H9 (cell line): ENCODE measurements at regions not wholly inside any gene's neighbourhood (a gene's known extent, or its start where the extent isn't known, plus 50 kb on each side); places are given as distances from the start of the nearest gene placed in this dataset.
A peak's percentile ranks its signal among the peaks of the same experiment; 100 is the strongest.

Source experiments
- DNase-seq: peaks from one replicate; pipeline ENCODE4 v3.0.0-alpha.2; 2017
- H2AFZ ChIP-seq: one replicate; pipeline ENCODE4 v1.6.1; 2013; ENCODE audit warnings: mild to moderate bottlenecking, low read length, control low read depth, moderate library complexity
- H2AK5ac ChIP-seq: 2 replicates; pipeline ENCODE4 v1.6.1; 2013; ENCODE audit warnings: low read length, control low read depth, mixed read lengths; ENCODE audit not compliant: insufficient read length
- H2BK120ac ChIP-seq: one replicate; pipeline ENCODE4 v1.6.1; 2013; ENCODE audit warnings: low read depth, mild to moderate bottlenecking, low read length, control low read depth, inconsistent platforms; ENCODE audit not compliant: poor library complexity, severe bottlenecking
- H2BK12ac ChIP-seq: 2 replicates; pipeline ENCODE4 v1.6.1; 2013; ENCODE audit warnings: low read length, control low read depth, mixed read lengths, low read depth; ENCODE audit not compliant: insufficient read length
- H2BK15ac ChIP-seq: 2 replicates; pipeline ENCODE4 v1.6.1; 2013; ENCODE audit warnings: low read depth, low read length, control low read depth
- H2BK20ac ChIP-seq: one replicate; pipeline ENCODE4 v1.6.1; 2013; ENCODE audit warnings: low read depth, mild to moderate bottlenecking, low read length, control low read depth, inconsistent platforms; ENCODE audit not compliant: poor library complexity, severe bottlenecking
- H2BK5ac ChIP-seq: 2 replicates; pipeline ENCODE4 v1.6.1; 2013; ENCODE audit warnings: low read length, control low read depth, mixed read lengths; ENCODE audit not compliant: insufficient read length
- H3K14ac ChIP-seq: 2 replicates; pipeline ENCODE4 v1.6.1; 2013; ENCODE audit warnings: low read length, control low read depth; ENCODE audit not compliant: insufficient read depth
- H3K18ac ChIP-seq: 2 replicates; pipeline ENCODE4 v1.6.1; 2013; ENCODE audit warnings: low read depth, mild to moderate bottlenecking, mixed read lengths, low read length, control low read depth; ENCODE audit not compliant: insufficient read length
- H3K23ac ChIP-seq: 2 replicates; pipeline ENCODE4 v1.6.1; 2013; ENCODE audit warnings: low read length, control low read depth, mixed read lengths, low read depth; ENCODE audit not compliant: insufficient read length
- H3K23me2 ChIP-seq: 2 replicates; pipeline ENCODE4 v1.6.1; 2013; ENCODE audit warnings: low read depth, mild to moderate bottlenecking, mixed read lengths, low read length, control low read depth; ENCODE audit not compliant: insufficient read length, poor library complexity, severe bottlenecking
- H3K27ac ChIP-seq: 2 replicates; pipeline ENCODE4 v1.5.1; 2013; ENCODE audit warnings: low read length, control low read depth, mixed read lengths, low read depth; ENCODE audit not compliant: insufficient read length
- H3K27me3 ChIP-seq: 2 replicates; pipeline ENCODE4 v1.6.1; 2013; ENCODE audit warnings: low read length, control low read depth, inconsistent platforms; ENCODE audit not compliant: insufficient read depth
- H3K4ac ChIP-seq: 2 replicates; pipeline ENCODE4 v1.6.1; 2013; ENCODE audit warnings: low read depth, mild to moderate bottlenecking, control low read depth, inconsistent platforms, low read length, moderate library complexity
- H3K4me1 ChIP-seq: 2 replicates; pipeline ENCODE4 v1.6.1; 2013; ENCODE audit warnings: low read length, control low read depth, inconsistent platforms; ENCODE audit not compliant: insufficient read depth
- H3K4me2 ChIP-seq: 2 replicates; pipeline ENCODE4 v1.6.1; 2013; ENCODE audit warnings: low read length, control low read depth, mixed read lengths; ENCODE audit not compliant: insufficient read length, insufficient read depth
- H3K56ac ChIP-seq: 2 replicates; pipeline ENCODE4 v1.6.1; 2013; ENCODE audit warnings: low read depth, mild to moderate bottlenecking, mixed read lengths, low read length, control low read depth; ENCODE audit not compliant: insufficient read length
- H3K79me1 ChIP-seq: 2 replicates; pipeline ENCODE4 v1.6.1; 2013; ENCODE audit warnings: low read depth, mild to moderate bottlenecking, moderate library complexity, low read length, control low read depth, inconsistent platforms; ENCODE audit not compliant: insufficient read depth, poor library complexity, severe bottlenecking
- H3K79me2 ChIP-seq: 2 replicates; pipeline ENCODE4 v1.6.1; 2013; ENCODE audit warnings: low read length, control low read depth, inconsistent platforms; ENCODE audit not compliant: insufficient read depth
- H3K9ac ChIP-seq: 2 replicates; pipeline ENCODE4 v1.6.1; 2013; ENCODE audit warnings: low read length, control low read depth, mixed read lengths; ENCODE audit not compliant: insufficient read length; ENCODE audit errors: extremely low read depth
- H3K9me3 ChIP-seq: one replicate; pipeline ENCODE4 v1.6.1; 2013; ENCODE audit warnings: low read depth, low read length, inconsistent platforms; ENCODE audit not compliant: control insufficient read depth
- H3T11ph ChIP-seq: one replicate; pipeline ENCODE4 v1.6.1; 2013; ENCODE audit warnings: mild to moderate bottlenecking, low read length, control low read depth, inconsistent platforms
- H4K20me1 ChIP-seq: one replicate; pipeline ENCODE4 v1.6.1; 2013; ENCODE audit not compliant: control insufficient read depth, insufficient read length, insufficient read depth
- H4K5ac ChIP-seq: 2 replicates; pipeline ENCODE4 v1.6.1; 2013; ENCODE audit warnings: low read depth, mild to moderate bottlenecking, mixed read lengths, low read length, control low read depth; ENCODE audit not compliant: insufficient read length
- H4K8ac ChIP-seq: replicated peaks from 2 replicates; pipeline ENCODE4 v1.6.1; 2013; ENCODE audit warnings: low read length, control low read depth, mixed read lengths, low read depth; ENCODE audit not compliant: insufficient read length
- H4K91ac ChIP-seq: 2 replicates; pipeline ENCODE4 v1.6.1; 2013; ENCODE audit warnings: low read depth, mild to moderate bottlenecking, moderate library complexity, mixed read lengths, low read length, control low read depth; ENCODE audit not compliant: insufficient read length
- H3K27ac Mint-ChIP-seq, 3 experiments: 2 replicates in 2 of 3; 3 replicates in 1 of 3; pipeline ENCODE4 v1.8.0; 2020 to 2021; ENCODE audit warnings: mixed read lengths in 3 of 3, mild to moderate bottlenecking in 1 of 3, moderate library complexity in 1 of 3
- H3K27me3 Mint-ChIP-seq: 2 replicates; pipeline ENCODE4 v1.8.0; 2021; ENCODE audit warnings: low read depth, mild to moderate bottlenecking, moderate library complexity, mixed read lengths
- H3K36me3 Mint-ChIP-seq, 3 experiments: 2 replicates in 2 of 3; 3 replicates in 1 of 3; pipeline ENCODE4 v1.8.0; 2020 to 2021; ENCODE audit warnings: low read depth in 3 of 3, mixed read lengths in 3 of 3; ENCODE audit not compliant: insufficient read depth in 1 of 3
- H3K4me1 Mint-ChIP-seq, 2 experiments: 2 replicates each; pipeline ENCODE4 v1.8.0; 2020; ENCODE audit warnings: mixed read lengths in 2 of 2
- H3K4me3 Mint-ChIP-seq, 2 experiments: 2 replicates in 1 of 2; 3 replicates in 1 of 2; pipeline ENCODE4 v1.8.0; 2020 to 2021; ENCODE audit warnings: mild to moderate bottlenecking in 2 of 2, mixed read lengths in 2 of 2, moderate library complexity in 1 of 2
- H3K9me3 Mint-ChIP-seq, 2 experiments: 2 replicates in 1 of 2; 3 replicates in 1 of 2; pipeline ENCODE4 v1.8.0; 2020; ENCODE audit warnings: mild to moderate bottlenecking in 2 of 2, mixed read lengths in 2 of 2, moderate library complexity in 1 of 2
- WGBS: extraction: QIAGEN DNeasy Blood & Tissue Kit; methylation state at CpG from one replicate; pipeline ENCODE4 v1.1.7; 2013; ENCODE audit warnings: missing lambda C conversion rate, low lambda C conversion rate, mixed read lengths; ENCODE audit not compliant: insufficient read length; ENCODE audit errors: extremely low coverage; 5-methylcytosine and 5-hydroxymethylcytosine counted together
- TF ChIP-seq, protein P1 (sequence below): fragments of 200-600 bp; sonication (generic); conservative IDR thresholded peaks from 3 replicates; pipeline ENCODE4 v1.8.0; 2021; ENCODE audit warnings: antibody characterized with exemption, mild to moderate bottlenecking

GRCh38 chr3:159813822-159814531 is 174.7 kb upstream of the IL12A start:
- peak; percentile 74 for DNase-seq
- no CpG with 5 or more reads among the region's 8 CpGs for WGBS
- Histone ChIP-seq H2AFZ (no peak overlapping the region), H4K20me1 (no peaks in the 10 kb centered on the region), H3K27ac (no peak overlapping the region), H3K56ac (no peak overlapping the region), H3K9me3 (no peaks in the 10 kb centered on the region), H3K9ac (no peak overlapping the region), H2BK20ac (no peak overlapping the region), H3K79me2 (no peaks in the 10 kb centered on the region), H2AK5ac (no peak overlapping the region), H3K4me2 (no peak overlapping the region), H4K5ac (no peak overlapping the region), H3K79me1 (no peaks in the 10 kb centered on the region), H4K91ac (no peak overlapping the region), H2BK12ac (no peak overlapping the region), H3K18ac (no peak overlapping the region), H3K4ac (no peak overlapping the region), H3K4me1 (peaks cover 6% of the 10 kb centered on the region; the same call in 1 of the 2 replicates), H3K23me2 (no peaks in the 10 kb centered on the region), H2BK120ac (no peak overlapping the region), H3K23ac (no peak overlapping the region), H3K27me3 (no peaks in the 10 kb centered on the region), H2BK5ac (no peak overlapping the region), H2BK15ac (no peak overlapping the region), H4K8ac (no peak overlapping the region), H3K14ac (peak overlapping the region; percentile 32; the same call in 1 of the 2 replicates), H3T11ph (no peak overlapping the region)
- Mint-ChIP-seq H3K4me3 (no peak overlapping the region), H3K27ac (peak overlapping the region in 1 of 3 experiments; percentile 39; a peak in 1 of 7 replicates), H3K9me3 (no peaks in the 10 kb centered on the region; a peak in 1 of 5 replicates), H3K27me3 (no peaks in the 10 kb centered on the region), H3K4me1 (peaks cover 14 to 16% of the 10 kb centered on the region in 2 experiments), H3K36me3 (no peaks in the 10 kb centered on the region)
- TF ChIP-seq, protein P1, sequence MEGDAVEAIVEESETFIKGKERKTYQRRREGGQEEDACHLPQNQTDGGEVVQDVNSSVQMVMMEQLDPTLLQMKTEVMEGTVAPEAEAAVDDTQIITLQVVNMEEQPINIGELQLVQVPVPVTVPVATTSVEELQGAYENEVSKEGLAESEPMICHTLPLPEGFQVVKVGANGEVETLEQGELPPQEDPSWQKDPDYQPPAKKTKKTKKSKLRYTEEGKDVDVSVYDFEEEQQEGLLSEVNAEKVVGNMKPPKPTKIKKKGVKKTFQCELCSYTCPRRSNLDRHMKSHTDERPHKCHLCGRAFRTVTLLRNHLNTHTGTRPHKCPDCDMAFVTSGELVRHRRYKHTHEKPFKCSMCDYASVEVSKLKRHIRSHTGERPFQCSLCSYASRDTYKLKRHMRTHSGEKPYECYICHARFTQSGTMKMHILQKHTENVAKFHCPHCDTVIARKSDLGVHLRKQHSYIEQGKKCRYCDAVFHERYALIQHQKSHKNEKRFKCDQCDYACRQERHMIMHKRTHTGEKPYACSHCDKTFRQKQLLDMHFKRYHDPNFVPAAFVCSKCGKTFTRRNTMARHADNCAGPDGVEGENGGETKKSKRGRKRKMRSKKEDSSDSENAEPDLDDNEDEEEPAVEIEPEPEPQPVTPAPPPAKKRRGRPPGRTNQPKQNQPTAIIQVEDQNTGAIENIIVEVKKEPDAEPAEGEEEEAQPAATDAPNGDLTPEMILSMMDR, result no peak
